ENCODE measurements at regions not wholly inside any gene's neighbourhood (a gene's known extent, or its start where the extent isn't known, plus 50 kb on each side); places are given as distances from the start of the nearest gene placed in this dataset.
A peak's percentile ranks its signal among the peaks of the same experiment; 100 is the strongest.

DNA sequence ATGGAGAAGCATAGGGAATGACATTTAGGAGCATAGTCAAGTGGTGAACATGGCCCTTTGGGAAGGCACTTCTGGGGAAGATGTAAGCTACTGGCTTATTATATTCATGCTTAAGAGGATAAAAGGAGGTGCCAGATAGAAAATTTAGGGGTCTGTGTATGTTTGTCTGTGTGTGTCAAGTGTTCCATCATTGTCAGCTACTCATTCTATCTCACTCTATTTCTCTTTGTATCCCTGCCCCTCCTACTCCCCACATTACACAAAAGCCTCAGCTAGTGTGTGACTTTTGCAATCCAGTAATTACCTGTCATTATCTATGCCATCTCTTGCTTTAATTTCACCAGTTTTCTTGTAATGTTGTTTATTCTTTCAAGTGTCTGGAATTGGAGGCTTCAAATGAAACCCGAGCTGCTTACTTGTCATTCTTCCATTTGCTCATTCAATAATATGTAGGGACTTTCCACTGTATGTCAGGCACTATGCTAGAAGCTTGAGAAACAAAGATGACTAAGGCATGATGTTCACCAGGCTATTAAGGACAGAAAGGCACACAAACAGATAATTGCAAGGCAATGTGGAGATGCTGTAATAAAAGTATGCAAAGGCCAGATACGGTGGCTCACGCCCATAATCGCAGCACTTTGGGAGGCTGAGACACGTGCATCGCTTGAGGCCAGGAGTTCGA, 229.8 kb upstream of the TEX13C start:
- TF ChIP-seq POLR2A (IDR thresholded peaks at IDR 0.05): no peak
- TF ChIP-seq, protein P1, sequence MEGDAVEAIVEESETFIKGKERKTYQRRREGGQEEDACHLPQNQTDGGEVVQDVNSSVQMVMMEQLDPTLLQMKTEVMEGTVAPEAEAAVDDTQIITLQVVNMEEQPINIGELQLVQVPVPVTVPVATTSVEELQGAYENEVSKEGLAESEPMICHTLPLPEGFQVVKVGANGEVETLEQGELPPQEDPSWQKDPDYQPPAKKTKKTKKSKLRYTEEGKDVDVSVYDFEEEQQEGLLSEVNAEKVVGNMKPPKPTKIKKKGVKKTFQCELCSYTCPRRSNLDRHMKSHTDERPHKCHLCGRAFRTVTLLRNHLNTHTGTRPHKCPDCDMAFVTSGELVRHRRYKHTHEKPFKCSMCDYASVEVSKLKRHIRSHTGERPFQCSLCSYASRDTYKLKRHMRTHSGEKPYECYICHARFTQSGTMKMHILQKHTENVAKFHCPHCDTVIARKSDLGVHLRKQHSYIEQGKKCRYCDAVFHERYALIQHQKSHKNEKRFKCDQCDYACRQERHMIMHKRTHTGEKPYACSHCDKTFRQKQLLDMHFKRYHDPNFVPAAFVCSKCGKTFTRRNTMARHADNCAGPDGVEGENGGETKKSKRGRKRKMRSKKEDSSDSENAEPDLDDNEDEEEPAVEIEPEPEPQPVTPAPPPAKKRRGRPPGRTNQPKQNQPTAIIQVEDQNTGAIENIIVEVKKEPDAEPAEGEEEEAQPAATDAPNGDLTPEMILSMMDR (IDR thresholded peaks at IDR 0.05): no peak

DNA sequence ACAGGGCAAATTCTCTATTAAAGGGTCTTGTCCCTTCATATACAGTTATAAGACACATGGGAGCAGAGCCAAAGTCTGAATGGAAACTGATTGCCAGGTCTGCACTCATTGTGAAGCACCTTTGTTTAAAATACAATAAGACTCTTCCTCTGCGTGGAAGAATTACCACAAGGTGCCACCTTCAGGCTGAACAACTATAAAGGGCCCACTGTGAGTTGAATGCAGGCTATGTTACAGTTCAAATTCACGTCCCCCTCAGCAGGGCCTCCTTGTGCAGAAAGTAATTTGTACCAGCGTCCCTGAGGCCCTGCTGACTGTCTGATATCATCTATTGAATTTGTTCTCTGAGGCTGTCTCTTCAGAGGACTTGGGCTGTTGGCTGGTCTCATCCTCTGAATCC, 225.8 kb upstream of the TEX13C start:
- DNase-seq: no peak
- TF ChIP-seq, protein P1 (IDR thresholded peaks at IDR 0.05): no peak
- no peak for TF ChIP-seq POLR2A (IDR thresholded peaks at IDR 0.05)
- Histone ChIP-seq H3K27me3 (no peaks in the 10 kb centered on the region), H3K27ac (no peak overlapping the region), H3K36me3 (no peaks in the 10 kb centered on the region), H3K4me3 (replicated peaks in 1 of 3) (no peak overlapping the region), H3K9me3 (no peaks in the 10 kb centered on the region), H3K4me1 (no peaks in the 10 kb centered on the region)
- WGBS, 2 donors: 96% methylated on average over 3 of the region's 3 CpGs; no CpG with 5 or more reads in 1 of the 2 donors
- intact Hi-C loops (cut with DNase I): no loop called here

More for the DNA sequence above, 229.8 kb upstream of the TEX13C start:
- DNase-seq: no peak
- no peak overlapping the region for H3K4me3 ChIP-seq (replicated peaks in 1 of 3)
- H3K9me3 ChIP-seq: no peaks in the 10 kb centered on the region
- no peak overlapping the region for H3K27ac ChIP-seq
- H3K27me3 ChIP-seq: no peaks in the 10 kb centered on the region
- WGBS, 2 donors: 93 to 97% methylated on average over 7 of the region's 7 CpGs
- intact Hi-C loops (cut with DNase I): no loop called here
- no peaks in the 10 kb centered on the region for H3K4me1 ChIP-seq
- no peaks in the 10 kb centered on the region for H3K36me3 ChIP-seq

DNA sequence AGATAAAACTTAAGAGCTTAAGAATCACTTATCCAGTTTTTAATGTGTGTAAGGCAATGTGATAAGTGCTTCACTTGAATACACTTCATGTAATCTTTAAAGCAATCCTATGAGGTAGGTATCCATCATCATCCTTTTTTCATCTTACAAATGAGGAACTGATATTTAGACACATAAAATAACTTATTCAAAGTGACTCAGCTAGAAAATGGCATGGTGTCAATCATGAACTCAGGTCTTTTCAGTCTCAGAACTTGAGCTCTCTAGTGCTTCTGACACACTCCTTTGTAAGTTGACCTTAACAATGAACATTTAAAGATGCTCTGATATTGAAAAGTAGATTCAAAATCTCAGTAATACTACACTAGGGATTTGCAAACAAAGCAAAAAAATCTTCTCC, 224.8 kb upstream of the TEX13C start:
- intact Hi-C loops (cut with DNase I): no loop called here
- Histone ChIP-seq H3K27me3 (no peaks in the 10 kb centered on the region), H3K27ac (no peak overlapping the region), H3K4me1 (no peaks in the 10 kb centered on the region), H3K9me3 (no peaks in the 10 kb centered on the region), H3K36me3 (no peaks in the 10 kb centered on the region), H3K4me3 (replicated peaks in 1 of 3) (no peak overlapping the region)
- DNase-seq: no peak
- TF ChIP-seq, protein P1 (IDR thresholded peaks at IDR 0.05): no peak
- no peak for TF ChIP-seq POLR2A (IDR thresholded peaks at IDR 0.05)

DNA sequence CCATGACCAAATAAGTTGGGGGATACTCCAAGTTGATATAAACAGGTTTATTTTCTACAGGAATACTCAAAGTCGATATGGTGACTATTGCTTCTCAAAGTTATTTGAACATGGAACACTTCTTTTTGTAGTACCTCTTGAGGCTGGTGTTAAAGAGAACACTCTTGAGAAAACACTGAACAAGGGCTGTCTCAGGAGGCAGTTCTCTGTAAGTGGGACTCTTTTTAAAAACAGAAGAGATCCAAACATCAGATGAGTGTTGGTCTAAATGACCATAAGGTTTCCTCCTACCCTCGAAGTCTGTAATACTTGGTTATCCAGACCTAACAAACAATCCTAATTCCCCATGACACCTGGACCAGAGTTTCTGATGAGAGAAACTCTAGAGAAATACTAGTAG, 223.2 kb upstream of the TEX13C start:
- Histone ChIP-seq H3K27me3 (no peaks in the 10 kb centered on the region), H3K36me3 (no peaks in the 10 kb centered on the region), H3K9me3 (no peaks in the 10 kb centered on the region), H3K4me3 (replicated peaks in 1 of 3) (no peak overlapping the region), H3K27ac (no peak overlapping the region), H3K4me1 (no peaks in the 10 kb centered on the region)
- TF ChIP-seq POLR2A (IDR thresholded peaks at IDR 0.05): no peak
- TF ChIP-seq, protein P1 (IDR thresholded peaks at IDR 0.05): no peak
- 23 to 32% methylated on average over 2 of the region's 2 CpGs for WGBS, 2 donors
- intact Hi-C loops (cut with DNase I): no loop called here
- peak in 1 of 2 donors; percentile 2 for DNase-seq

DNA sequence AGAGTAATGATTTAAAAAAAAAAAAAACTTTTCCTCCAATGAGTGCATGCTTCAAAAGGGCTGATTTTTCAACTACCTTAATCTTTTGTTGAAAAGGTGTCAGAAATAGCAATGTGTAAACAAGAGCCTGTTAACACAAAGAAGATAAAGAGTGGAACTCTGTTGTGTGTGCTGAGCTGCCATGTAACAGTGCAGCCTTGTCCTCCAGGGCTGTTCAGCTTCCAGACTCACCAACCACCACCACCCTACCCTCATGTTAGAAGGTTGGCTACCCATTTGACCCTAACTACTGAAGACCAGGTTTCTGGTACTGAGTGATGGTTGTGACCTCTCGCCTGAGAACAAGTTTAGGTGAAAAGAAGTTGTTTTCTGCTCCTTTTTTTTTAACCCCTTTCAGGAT, 222.8 kb upstream of the TEX13C start:
- intact Hi-C loops (cut with DNase I): no loop called here
- H3K4me3 ChIP-seq (replicated peaks in 1 of 3): no peak overlapping the region
- WGBS, 2 donors: 91 to 95% methylated on average over 1 of the region's 1 CpG
- TF ChIP-seq, protein P1 (IDR thresholded peaks at IDR 0.05): no peak
- TF ChIP-seq POLR2A (IDR thresholded peaks at IDR 0.05): no peak
- H3K9me3 ChIP-seq: no peaks in the 10 kb centered on the region
- H3K36me3 ChIP-seq: no peaks in the 10 kb centered on the region
- no peak overlapping the region for H3K27ac ChIP-seq
- DNase-seq: no peak
- no peaks in the 10 kb centered on the region for H3K27me3 ChIP-seq
- no peaks in the 10 kb centered on the region for H3K4me1 ChIP-seq

All from thyroid gland (tissue), 4 donors.